ENCODE measurements at regions not wholly inside any gene's neighbourhood (a gene's known extent, or its start where the extent isn't known, plus 50 kb on each side); places are given as distances from the start of the nearest gene placed in this dataset.
"Not testable (repeated sequence)": the region's sequence is repeated elsewhere in the genome, so short reads cannot be mapped to it uniquely, and the experiment has no call there.

DNA sequence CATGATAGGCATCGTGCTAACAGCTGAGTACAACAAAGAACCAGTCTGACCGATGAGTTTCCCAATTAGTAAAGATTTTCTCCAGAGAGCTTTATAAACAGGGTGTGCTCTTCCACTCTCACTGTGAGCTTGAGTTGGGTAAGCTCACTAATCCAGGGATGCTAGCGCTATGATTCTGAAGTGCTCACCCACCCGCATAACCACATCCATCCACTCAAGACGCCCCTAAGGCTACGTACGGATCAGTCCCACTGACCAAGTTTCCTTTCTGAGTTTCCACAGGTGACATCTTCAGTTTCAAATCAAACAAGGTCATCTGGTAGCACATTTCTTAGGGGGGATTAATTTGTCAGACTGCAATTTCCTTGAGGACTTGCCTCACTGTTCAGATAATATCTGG lies 141.1 kb upstream of the ABI3BP start:
- DNase-seq = no peak

DNA sequence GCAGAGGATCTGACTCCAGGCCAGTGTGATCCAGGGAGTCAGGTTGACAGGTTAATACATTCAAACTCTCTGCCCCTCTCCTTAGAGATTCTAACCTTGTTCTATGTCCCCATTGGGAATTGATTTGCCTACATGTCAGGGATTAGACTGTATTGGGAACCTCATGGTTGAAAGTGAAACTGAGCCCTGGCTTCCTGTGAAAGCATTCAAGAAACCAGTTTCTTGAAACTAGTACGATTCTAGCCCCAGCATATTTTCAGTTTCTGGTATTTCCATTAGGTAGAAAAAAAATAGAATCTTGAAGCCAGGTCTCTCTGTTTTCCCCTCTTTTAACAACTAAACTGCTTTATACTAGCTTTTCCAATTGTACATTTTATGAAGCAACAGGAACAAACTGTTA lies 140.4 kb upstream of the ABI3BP start:
- no peak for DNase-seq

GRCh38 chr3:101133197-101133596 lies 140.0 kb upstream of the ABI3BP start:
- DNase-seq = not testable (repeated sequence)

DNA sequence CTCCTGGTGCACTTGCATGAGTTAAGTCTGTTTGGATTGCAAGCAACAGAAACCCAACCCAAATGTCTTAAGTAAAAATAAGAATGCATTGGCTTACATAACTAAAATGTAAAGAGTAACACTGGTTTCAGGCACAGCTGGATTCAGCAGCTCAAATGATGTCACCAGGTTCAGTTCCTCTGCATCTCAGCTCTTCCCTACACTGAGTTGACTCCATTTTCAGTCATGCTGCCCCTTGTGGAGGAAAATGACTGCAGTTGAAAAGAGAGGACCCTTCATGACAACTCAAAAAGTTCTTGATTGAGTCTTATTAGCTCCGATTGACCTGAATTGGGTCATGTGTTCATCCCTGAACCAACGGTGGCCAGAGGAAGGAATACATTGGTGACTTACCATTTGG lies 138.5 kb upstream of the ABI3BP start:
- DNase-seq = no peak

- DNase-seq = no peak
Observed at GRCh38 chr3:101128786-101129185, 135.6 kb upstream of the ABI3BP start.

DNA sequence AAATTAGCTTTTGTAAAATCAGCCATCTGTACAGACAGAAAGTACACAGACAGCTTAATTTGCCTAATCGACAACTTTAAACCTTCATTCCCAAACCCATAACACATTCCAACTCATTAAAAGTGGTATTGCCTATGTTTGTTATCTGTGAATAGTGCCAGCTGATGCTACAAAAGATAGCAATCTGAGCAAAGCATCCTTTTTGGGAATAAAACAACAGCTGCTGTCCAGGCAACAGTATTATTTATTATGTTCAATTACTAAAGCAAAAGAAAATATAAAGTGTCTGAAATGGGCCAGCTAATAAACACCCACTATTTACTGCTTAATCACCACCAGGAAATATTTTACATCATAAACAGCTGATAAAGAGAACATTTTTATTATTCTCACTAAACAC lies 134.8 kb upstream of the ABI3BP start:
- DNase-seq = no peak

- no peak for DNase-seq
Observed at GRCh38 chr3:101124125-101124524, 130.9 kb upstream of the ABI3BP start.

- DNase-seq = no peak
Observed at GRCh38 chr3:101123081-101123480, 129.9 kb upstream of the ABI3BP start.

DNA sequence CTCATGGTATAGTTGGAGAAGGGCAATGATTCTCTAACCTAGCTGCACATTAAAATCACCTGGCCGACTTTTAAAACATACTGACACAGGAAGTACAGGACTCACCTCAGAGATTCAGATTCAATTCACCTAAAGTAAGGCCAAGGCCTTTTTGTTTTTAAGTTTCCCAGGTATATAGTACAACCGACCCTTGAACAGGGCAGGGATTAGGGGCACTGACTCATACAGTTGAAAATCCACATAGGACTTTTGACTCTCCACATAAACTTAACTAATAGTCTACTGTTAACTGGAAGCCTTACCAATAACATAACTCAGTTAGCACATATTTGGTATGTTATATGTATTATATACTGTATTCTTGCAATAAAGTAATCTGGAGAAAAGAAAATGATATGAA lies 129.5 kb upstream of the ABI3BP start:
- no peak for DNase-seq

DNA sequence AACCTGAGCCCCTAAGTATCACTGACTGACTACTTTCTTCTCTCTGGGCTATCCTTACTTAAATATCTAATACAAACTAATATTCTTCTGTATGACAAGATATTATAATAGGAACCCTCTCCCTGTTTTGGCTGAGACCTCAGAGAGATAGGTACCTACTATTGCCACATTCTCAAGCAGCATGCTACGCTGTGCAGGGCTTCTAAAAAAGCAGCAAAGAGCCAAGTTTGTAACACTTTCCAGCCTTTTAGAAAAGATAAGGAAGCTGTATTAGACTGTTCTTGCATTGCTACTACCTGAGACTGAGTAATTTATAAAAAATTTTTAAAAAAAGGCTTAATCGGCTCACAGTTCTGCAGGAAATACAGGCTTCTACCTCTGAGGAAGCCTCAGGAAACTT lies 126.8 kb upstream of the ABI3BP start:
- no peak for DNase-seq

DNA sequence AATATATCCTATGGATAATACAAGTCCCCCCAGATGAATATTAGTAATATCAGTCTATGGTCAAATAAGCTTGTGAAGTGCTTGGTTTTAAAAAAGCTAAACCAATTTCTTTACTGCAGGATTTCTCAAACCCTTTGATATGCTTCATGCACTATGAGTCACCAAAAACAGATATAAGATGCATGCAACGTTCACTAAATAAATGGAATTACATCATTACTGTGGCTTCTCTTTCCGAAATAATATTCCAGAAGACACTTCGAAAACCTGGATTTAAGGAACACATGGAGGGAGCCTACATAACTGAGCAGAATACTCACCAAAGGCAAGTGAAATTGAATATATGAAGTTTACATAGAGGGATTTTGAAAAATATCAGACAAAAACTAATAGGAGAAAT lies 126.3 kb upstream of the ABI3BP start:
- DNase-seq = no peak

- DNase-seq = no peak
Observed at GRCh38 chr3:101117980-101118379, 124.8 kb upstream of the ABI3BP start.

GRCh38 chr3:101117465-101117864 lies 124.2 kb upstream of the ABI3BP start:
- DNase-seq = no peak

GRCh38 chr3:101110295-101110694 lies 117.1 kb upstream of the ABI3BP start:
- not testable (repeated sequence) for DNase-seq

DNA sequence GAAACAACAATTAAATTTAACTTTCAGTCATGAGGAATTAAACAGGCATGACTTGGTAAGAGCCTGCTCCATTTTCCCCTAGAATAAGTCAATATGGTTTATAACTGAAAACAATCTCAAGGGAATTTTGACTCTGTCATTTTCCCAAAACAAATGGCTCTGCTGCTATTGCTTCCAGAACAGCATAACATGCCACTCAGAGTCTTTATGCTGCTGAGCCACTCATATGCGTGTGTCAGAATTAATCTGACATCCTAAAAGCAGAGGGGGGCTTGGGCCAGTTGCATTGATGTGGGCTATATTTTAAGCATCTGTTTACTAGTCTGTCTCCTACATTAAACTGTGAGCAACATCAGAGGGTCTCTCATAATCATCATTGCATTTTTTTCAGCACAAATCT lies 111.1 kb upstream of the ABI3BP start:
- no peak for DNase-seq

GRCh38 chr3:101102678-101103296 lies 109.6 kb upstream of the ABI3BP start:
- no peak for DNase-seq

DNA sequence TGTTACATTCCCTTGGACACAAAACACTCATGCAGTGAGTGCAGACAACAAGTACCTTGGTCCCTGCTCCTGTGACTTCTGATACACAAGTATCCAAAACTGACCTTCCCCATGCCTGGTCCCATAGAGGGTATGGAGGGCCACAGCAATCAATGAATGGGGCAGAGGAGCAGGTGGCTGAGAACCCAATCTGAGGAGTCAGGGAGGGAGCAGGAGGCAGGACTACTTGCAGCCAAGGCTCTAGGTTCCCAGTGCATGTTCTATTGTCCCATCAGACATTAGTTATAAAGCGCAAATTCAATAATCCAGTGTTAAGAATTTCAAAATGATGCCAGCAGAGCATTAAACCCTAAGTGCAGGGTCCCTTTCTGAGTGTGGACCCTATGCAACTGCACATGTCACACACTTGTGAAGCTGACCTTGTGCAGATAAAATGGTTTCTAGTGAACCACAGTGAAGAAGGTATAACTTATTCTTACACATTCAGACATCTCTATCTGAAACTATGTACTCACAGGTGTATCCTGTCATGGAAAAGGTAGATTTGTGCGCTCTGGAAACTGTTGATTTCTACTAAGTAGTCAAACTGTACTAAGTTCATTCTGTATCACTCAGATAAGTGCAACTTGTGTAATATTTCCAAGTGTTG lies 107.3 kb upstream of the ABI3BP start:
- DNase-seq = no peak

- no peak for DNase-seq
Observed at GRCh38 chr3:101099791-101100190, 106.6 kb upstream of the ABI3BP start.

GRCh38 chr3:101096444-101096843 lies 103.2 kb upstream of the ABI3BP start:
- DNase-seq = no peak

DNA sequence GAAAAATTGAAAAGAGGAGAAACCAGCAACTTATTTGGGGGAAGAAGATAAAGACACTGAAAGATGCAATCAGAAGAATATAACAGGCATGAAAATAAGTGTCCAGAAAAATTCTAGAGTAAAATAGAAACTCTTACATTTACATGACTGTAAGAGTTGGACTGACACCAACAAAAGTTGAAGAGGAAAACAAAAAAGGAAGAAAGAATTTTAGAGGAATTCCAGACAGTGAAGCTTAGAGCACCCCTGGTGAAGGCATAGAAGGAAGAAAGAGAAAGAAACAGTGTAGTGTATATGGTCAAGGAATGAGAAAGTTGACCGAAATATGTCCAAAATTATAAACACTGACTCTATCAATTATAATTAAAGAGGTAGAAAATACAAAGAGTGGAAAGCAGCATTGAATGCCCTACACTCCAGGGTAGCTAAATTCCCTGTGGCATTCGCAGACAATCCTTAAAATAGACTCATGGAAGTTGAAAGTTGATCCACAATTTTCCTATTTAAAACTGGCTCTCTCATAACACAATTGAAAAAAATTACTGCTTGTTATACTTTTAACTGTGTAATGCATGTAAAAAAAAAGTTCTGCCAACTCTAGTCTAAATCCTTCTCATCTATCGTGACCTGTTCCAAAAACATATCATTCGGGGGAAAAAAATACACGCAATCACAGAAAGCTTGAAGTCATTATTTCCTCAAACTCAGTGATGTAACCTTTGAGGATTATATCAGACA lies 102.6 kb upstream of the ABI3BP start:
- no peak for DNase-seq

GRCh38 chr3:101091489-101091888 lies 98.3 kb upstream of the ABI3BP start:
- DNase-seq = no peak

GRCh38 chr3:101085752-101086151 lies 92.5 kb upstream of the ABI3BP start:
- DNase-seq = no peak

- DNase-seq = no peak
Observed at GRCh38 chr3:101084404-101084803, 91.2 kb upstream of the ABI3BP start.

GRCh38 chr3:101081999-101082398 lies 88.8 kb upstream of the ABI3BP start:
- DNase-seq = no peak
